Calu3 (cell line): ENCODE measurements at regions not wholly inside any gene's neighbourhood (a gene's known extent, or its start where the extent isn't known, plus 50 kb on each side); places are given as distances from the start of the nearest gene placed in this dataset.
"Not testable (repeated sequence)": the region's sequence is repeated elsewhere in the genome, so short reads cannot be mapped to it uniquely, and the experiment has no call there.

Experiments
- BruUV-seq: library from RNA; stranded (reverse); fragments of 400-500 nt; replicated peaks from 2 replicates; lab custom pipeline; 2021; lab: Mats Ljungman, UMichigan
- CTCF ChIA-PET: fragments of 300-600 bp; sonication (Branson Sonifier 250); formaldehyde crosslinking; loops from one replicate; lab custom pipeline; 2022; ENCODE audit warnings: antibody characterized with exemption; lab: Charles Lee
- DNase-seq: peaks from one replicate; pipeline ENCODE4 v3.0.0; 2022
- H3K27ac Mint-ChIP-seq: one replicate; pipeline ENCODE4 v1.8.0; 2022; ENCODE audit warnings: mixed read lengths; ENCODE audit not compliant: unreplicated experiment
- H3K27me3 Mint-ChIP-seq: one replicate; pipeline ENCODE4 v1.8.0; 2022; ENCODE audit warnings: mixed read lengths; ENCODE audit not compliant: unreplicated experiment
- H3K36me3 Mint-ChIP-seq: one replicate; pipeline ENCODE4 v1.8.0; 2022; ENCODE audit warnings: mild to moderate bottlenecking, moderate library complexity, mixed read lengths; ENCODE audit not compliant: insufficient read depth, unreplicated experiment
- H3K4me1 Mint-ChIP-seq: one replicate; pipeline ENCODE4 v1.8.0; 2022; ENCODE audit warnings: mild to moderate bottlenecking, low read depth, mixed read lengths; ENCODE audit not compliant: unreplicated experiment
- H3K4me3 Mint-ChIP-seq: one replicate; pipeline ENCODE4 v1.8.0; 2022; ENCODE audit warnings: mild to moderate bottlenecking, low read depth, moderate library complexity, mixed read lengths; ENCODE audit not compliant: unreplicated experiment
- H3K9me3 Mint-ChIP-seq: one replicate; pipeline ENCODE4 v1.8.0; 2022; ENCODE audit warnings: low read depth, mixed read lengths; ENCODE audit not compliant: unreplicated experiment
- CTCF ChIP-seq: fragments of 200-600 bp; IDR thresholded peaks from one replicate; pipeline ENCODE4 v1.8.0; 2022; ENCODE audit warnings: antibody characterized with exemption; ENCODE audit not compliant: unreplicated experiment
- intact Hi-C: fragments of 100-400 bp; cut with micrococcal nuclease; formaldehyde crosslinking; loops from one replicate; pipeline ENCODE4 v1.10.0; 2022; ENCODE audit not compliant: unreplicated experiment

GRCh38 chr2:13666582-13667414 lies 950.1 kb downstream of the TRIB2 start:
- intact Hi-C loops, result no loop called here
- DNase-seq, result no peak
- Mint-ChIP-seq H3K9me3 (no peaks in the 10 kb centered on the region), H3K27me3 (no peaks in the 10 kb centered on the region), H3K4me3 (no peak overlapping the region), H3K4me1 (no peaks in the 10 kb centered on the region), H3K36me3 (no peaks in the 10 kb centered on the region), H3K27ac (no peak overlapping the region)
- TF ChIP-seq CTCF, result no peak
- no TSS peak for BruUV-seq
- CTCF ChIA-PET, result no interaction called here

GRCh38 chr2:13667415-13667757 lies 950.6 kb downstream of the TRIB2 start:
- H3K27ac Mint-ChIP-seq, result no peak overlapping the region
- BruUV-seq, result no TSS peak
- H3K9me3 Mint-ChIP-seq, result peaks cover 2% of the 10 kb centered on the region
- no peak for DNase-seq
- no peaks in the 10 kb centered on the region for H3K4me1 Mint-ChIP-seq
- TF ChIP-seq CTCF, result no peak
- CTCF ChIA-PET, result no interaction called here
- H3K36me3 Mint-ChIP-seq, result no peaks in the 10 kb centered on the region
- no peaks in the 10 kb centered on the region for H3K27me3 Mint-ChIP-seq
- no peak overlapping the region for H3K4me3 Mint-ChIP-seq
- intact Hi-C loops, result no loop called here

- Mint-ChIP-seq H3K27me3 (no peaks in the 10 kb centered on the region), H3K4me3 (no peak overlapping the region), H3K9me3 (peaks cover 5% of the 10 kb centered on the region), H3K4me1 (no peaks in the 10 kb centered on the region), H3K27ac (no peak overlapping the region), H3K36me3 (no peaks in the 10 kb centered on the region)
- CTCF ChIA-PET, result no interaction called here
- BruUV-seq, result no TSS peak
- TF ChIP-seq CTCF, result no peak
- intact Hi-C loops, result no loop called here
- DNase-seq, result no peak
Measured at GRCh38 chr2:13669607-13670006, 952.9 kb downstream of the TRIB2 start.

- H3K36me3 Mint-ChIP-seq, BruUV-seq, H3K4me3 Mint-ChIP-seq, H3K9me3 Mint-ChIP-seq, DNase-seq, H3K4me1 Mint-ChIP-seq, H3K27me3 Mint-ChIP-seq, intact Hi-C loops, H3K27ac Mint-ChIP-seq, CTCF ChIA-PET: not testable (repeated sequence)
Measured at GRCh38 chr2:13673821-13674220, 957.1 kb downstream of the TRIB2 start.

- no peak overlapping the region for H3K27ac Mint-ChIP-seq
- H3K9me3 Mint-ChIP-seq, result peaks cover 5% of the 10 kb centered on the region
- CTCF ChIA-PET, result interaction anchor here (0.5 kb wide), 1 partner anchor 182 kb away, joined by 6 read pairs; no protein-coding TSS in a partner anchor
Measured at GRCh38 chr2:13676269-13676668, 956.2 kb upstream of the LRATD1 start.

More at GRCh38 chr2:13676269-13676668, 956.2 kb upstream of the LRATD1 start:
- BruUV-seq, result no TSS peak
- Mint-ChIP-seq H3K27me3 (no peaks in the 10 kb centered on the region), H3K4me3 (no peak overlapping the region), H3K36me3 (no peaks in the 10 kb centered on the region), H3K4me1 (no peaks in the 10 kb centered on the region)
- DNase-seq, result no peak
- intact Hi-C loops, result no loop called here
- no peak for TF ChIP-seq CTCF
